ENCODE measurements at regions not wholly inside any gene's neighbourhood (a gene's known extent, or its start where the extent isn't known, plus 50 kb on each side); places are given as distances from the start of the nearest gene placed in this dataset.

DNA sequence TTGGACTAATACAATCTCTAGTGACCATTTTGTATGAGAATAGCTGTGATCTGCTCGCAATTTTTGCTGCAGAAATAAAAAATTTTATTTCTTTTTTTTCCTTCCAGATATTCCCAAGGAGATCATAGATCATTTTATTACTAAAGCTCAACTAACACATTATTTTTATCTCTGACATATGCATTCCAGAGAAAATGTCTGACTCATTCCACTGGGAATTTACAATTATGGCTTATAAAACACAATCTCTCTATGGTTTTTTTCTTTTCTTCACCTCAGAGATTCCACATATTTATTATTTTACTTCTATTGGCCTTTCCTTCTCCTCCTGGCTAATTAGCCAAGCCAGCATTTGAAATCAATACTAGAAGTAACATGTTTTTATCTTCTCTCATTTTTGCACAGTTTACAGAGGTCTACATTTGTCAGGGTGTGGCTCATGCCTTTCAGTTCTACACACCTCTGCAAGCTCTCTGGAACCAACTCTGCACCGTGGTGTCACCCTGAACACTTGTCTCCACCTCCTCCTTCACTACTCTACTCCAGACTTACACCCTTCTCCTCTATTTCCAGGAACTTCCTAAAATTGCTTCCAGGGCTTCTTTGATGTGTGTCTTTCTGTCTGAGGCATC lies 59.8 kb upstream of the GPM6A start:
- no peak for DNase-seq

DNA sequence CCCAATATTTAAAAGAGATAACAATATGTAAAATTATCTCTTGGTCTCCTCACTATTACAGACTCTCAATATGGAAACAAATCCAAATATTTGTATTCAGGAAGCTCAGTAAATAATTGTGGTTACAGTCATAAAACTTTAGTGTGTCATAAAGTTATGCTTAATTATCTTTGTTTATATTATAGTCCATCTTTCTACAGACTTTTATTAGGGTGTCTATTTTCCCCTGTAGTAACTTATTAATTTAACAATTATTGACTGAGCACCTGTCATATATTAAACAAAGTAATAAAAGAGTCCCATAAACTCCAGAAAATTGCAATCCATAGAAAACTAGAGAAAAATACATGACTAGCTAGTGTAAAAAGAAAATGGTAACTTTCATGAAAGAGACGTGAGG lies 61.6 kb upstream of the GPM6A start:
- no peak for DNase-seq

DNA sequence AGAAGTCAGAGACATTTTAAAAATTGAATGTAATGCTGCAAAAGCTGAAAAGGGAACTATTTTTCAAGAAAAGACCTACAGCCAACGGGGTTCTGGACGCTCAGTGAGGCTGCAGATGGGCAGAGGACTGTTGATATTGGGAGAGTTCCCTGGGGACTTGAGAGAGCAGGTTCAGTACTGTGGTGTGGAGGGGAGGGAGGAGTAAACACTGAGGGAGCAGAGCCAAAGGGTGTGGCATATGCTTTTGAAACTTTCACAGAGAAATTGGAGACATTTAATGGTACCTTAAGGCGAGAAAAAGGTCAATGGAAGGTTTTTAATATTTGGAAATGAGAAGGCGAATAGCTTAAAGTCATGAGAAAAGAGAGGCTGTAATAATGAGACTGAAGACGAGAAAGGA lies 62.2 kb upstream of the GPM6A start:
- no peak for DNase-seq

DNA sequence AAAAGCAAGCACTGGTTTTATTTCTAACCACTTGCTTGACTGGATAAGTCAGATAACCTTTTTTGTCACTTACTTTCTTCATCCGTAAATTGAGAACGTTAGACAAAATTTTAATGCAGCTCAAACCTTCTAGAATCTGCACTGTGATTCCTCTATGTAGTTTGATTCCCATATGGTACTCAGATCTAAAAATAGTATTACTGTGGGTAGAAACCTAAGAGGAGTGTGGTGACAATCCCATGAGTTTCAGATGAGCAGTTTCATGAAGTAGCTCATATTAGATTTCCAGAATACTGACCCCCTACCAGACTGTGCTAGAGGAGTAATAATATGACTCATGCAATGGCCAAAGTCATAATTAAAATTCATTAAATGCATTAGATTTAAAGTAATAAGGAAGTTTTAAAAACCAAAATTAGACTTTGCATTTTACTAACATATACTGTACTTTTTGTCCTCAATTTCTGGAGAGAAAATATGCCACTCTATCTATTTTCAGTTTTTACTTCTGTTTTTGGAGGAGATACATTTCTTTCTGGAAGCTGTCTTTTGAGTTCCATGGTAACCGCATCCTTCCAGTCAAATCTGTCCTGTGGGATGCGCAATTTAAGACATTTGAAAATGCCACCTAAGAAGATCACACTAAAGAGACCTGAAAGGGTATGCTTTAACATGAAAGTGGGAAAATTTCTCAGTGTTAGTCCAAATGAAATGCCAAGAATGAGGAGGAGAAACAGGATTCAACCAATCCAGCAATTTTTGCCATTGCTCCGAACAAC lies 64.1 kb upstream of the GPM6A start:
- DNase-seq: no peak

DNA sequence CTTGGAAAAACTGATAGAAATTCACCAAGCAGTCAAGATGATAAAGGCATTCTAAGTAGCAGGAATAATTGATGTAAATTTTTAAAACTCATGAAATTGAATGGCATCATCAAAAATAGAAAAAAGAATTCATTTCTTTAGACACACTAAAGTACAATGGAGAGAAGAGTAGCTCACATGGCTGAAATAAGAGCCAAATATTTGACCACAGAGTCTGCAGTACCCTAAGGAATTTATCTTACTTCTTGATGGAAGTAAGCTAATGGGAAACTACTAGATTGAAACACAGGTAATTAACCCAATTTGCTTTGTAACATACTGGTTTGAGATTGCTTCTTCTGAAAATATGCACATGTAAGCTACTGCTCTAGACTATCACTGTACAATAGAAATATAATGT lies 70.8 kb upstream of the GPM6A start:
- DNase-seq: no peak

DNA sequence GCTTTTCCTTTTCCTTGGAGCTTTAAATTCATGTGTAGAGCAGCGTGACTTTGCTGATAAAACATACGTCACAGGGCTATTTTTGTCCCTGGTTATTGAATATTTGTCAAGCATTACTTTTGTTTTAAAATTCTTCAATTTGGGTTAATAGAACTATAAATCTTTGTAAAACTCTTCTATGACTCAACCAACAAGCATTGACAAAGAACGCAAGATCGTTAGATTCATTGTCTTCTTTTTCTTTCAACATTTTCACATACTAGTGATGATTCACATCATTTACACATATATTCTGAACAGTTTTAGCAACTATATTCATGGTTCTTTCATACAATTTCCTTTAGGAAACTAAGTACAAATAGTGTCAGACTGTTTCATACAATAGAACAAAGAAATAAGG lies 72.0 kb upstream of the GPM6A start:
- no peak for DNase-seq

DNA sequence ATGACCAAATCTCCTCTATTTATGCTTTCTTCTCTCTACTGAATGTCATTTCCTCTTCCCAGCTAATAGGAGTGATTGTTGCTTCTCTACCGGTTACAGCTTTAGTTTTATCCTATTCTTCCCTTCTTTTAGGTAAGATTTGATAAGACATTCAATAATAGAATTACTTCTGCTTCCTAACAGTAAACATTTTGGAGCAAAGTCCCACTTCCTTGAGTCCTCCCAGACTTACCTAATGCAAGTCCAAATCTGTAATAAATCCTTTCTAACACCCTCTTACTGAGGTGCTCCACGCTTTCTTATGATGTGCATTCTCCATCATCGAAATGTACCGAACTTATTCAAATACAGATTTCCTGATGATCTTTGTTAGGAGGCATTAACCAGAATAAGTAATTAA lies 79.2 kb upstream of the GPM6A start:
- DNase-seq: no peak

DNA sequence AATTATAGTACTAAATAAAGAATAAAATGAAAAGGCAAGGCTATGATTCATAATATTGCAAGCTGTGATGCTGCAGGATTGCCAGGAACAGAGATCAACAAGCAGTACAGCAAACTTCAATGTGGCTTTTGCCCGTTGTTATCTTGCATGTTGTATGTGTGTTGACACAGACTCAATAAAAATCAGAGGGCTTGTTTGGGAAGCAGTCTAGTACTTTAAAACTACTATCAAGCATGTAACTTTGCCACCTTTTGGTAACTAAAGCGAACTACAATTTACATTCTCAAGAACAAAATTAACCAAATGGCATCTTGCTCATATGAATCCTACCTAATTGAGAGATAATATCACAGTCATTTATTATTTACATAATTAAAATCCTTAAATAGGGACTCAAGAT lies 79.8 kb upstream of the GPM6A start:
- no peak for DNase-seq

DNA sequence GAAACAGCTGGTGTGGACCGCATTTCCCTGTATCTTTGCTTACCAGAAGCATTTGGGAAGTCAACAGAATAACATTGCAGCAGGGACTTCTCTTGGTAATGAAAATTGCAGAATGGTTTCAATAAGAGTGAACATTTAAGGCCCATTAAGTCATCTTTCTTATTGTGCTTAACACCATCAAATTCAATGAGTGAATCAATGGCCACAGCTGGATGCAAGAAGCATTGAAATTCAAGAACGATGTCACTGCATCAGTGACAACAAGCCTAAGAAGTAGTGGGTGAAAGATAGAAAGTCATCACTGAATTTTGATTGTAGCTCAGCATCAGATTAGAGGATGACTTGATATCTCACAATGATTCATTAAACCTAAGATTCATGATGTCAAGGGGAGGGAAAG lies 93.9 kb upstream of the GPM6A start:
- no peak for DNase-seq

DNA sequence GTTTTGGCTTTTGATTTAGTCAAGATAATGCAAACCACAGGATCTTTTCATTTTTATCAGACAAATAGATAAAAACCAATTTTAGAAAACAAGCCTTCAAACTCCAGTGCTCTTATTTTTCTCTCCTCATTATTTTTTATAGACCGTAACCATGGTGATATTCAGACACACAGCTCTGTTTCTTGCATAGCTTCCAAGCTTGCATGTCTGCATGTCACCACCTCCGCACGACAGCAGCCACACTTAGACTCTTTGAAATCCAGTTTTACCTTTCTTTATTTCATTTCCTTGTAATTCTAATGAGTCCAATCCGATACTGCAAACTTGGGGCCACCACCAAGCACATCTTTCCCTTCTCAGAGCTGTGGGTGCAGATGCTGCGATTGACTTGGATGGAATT lies 94.3 kb upstream of the GPM6A start:
- DNase-seq: no peak

DNA sequence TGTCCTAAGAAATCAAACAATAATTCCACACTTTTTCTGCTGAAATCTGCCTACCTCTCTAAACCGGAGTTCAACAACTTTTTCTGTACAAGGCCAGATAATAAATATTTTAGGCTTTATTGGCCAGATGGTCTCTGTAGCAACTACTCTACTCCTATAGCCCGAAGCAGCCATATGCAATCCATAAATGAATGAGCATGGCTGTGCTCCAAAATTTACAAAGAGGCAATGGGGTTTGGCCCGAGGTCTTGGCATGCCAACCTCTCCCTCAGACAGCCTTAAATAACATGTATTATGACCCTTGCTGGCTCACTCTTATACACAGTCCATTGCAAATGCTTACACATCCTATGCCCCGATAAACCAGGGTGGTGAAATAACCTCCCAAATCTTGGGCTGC lies 98.6 kb upstream of the GPM6A start:
- no peak for DNase-seq

DNA sequence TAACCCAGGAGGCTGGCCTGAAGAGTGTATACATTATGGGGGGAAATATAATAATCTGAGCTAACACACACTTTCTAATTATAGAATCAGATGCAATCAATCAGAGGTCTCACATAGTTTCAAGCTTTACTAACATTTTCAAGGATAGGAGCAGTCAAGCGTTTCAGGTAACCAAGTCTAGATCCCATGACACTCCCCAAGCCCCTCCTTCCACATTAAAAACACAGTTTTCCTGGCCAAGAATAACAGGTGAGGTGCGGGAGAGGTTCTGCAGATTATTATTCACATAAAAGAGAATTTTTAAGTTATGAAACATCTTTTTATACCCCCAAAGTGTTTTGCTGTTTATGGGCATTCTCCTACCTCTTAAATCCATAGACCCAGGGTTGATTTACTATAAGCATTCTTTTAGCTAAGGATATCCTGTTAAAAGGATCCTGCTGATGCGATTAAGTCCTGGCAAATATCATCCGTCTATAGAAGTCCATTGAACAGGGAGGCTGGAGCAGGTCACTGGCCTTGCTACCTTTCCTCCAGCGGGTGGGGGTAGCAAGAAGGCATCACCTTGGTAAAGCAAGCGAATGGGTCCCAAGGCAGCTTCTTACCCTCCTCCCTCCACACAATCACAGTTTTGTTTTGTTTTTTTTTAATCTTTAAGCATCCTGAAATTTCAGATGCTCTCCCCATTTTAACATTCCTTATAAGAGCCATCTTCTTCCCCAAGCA lies 104.7 kb upstream of the GPM6A start:
- no peak for DNase-seq

DNA sequence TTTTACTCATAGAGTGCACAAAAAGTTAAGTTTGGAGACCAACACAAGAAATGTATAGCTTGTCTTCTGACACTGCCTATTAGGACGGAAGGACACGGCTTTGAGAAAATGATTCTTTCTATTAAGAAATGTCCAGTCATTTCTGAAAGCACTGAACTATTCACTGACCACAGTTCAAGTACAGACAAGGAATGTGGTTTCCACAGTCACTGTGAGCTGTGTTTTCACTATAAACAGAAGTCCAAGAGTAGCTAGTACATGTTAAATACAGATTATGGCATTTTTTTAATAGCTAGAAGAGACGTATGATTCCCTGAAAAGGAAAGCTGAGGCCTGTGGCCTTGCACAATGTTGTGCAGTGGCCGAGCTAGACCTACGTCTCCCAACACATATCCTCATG lies 115.1 kb upstream of the GPM6A start:
- no peak for DNase-seq

DNA sequence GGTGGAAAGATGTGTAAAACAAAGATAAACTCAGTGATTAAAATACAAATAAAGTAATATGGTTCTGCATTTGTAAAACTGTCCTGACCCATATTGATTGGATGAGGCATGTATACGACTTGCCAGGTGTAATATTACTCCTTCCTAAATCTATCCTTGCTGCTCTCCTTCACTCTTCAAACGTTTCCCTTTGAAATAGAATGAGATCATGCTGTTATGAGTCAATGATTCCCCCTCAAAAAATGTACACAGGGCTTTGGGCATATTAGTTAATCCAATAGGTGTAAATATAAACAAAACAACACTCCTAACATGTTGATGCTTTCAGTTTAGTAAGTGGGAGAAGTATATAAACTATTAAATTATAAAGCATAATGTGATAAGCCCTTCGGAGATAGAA lies 117.4 kb upstream of the GPM6A start:
- DNase-seq: no peak

DNA sequence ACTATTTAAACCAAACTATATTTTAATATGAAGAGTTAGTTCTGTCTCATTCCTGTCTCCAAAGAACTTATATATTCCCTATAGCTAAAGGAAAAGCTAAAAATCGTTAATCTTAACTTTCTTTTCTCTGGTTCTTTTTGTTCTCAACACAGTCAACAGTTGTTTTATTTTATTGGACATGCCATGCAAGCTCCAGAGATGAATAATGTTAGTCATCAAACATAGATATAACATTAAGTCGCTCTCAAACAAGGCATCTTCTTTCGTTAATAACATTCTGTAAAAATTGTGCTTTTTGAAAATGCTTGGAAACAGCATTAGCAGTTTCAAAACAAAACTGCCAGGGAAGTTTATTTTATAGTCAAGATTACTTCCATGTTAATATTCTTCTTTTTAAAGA lies 117.9 kb upstream of the GPM6A start:
- no peak for DNase-seq

DNA sequence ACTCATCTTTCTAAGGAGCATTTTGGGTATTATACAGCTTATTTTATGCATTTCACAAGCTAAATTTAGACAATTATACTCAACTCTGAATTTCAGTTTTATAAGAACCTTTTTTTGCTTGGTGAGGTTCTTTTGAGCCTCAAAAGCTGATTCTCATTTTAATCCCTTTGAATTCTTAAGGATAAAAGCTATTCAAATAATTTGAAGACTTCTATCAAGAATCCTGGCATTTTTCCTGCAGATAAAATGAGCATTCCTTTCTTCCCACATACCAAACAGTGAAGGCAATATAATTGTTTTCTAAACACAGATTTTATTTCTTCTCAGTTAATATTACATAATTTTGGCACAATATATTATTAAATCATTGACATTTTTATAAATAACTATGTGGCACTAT lies 118.4 kb upstream of the GPM6A start:
- no peak for DNase-seq

DNA sequence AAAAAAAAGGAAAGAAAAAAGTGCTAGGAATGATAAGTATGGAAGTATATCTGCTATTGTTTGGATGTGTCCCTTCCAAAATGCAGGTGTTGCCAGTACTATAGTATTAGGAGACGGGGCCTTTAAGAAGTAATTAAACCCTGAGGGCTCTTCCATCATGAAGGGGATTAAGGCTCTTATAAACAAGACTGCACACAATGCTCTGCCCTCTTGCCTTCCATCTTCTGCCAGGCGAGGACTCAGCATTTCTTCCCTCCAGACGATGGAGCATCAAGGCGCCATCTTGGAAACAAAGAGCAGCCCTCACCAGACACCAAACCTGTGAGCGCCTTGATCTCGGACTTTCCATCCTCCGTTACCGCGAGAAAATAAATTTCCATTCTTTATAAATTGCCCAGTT lies 120.1 kb upstream of the GPM6A start:
- no peak for DNase-seq

DNA sequence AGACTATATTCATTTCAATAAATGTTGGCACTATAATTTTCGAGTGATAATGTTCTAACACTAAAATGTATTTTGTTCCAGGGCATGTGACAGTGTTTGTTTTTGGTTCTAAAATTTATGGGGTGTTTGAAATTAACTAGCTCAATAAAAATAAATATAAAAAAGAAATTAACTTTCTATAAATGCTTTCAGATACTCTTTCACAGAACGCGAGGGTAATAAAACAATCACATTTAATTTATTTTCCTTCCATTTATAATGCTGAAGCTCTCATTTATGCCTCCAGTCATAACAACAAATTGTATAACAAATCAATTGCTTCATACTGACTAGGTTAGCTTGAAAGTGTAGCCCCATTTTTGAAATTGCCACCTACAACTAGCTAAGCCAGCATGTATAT lies 122.4 kb upstream of the GPM6A start:
- DNase-seq: no peak

DNA sequence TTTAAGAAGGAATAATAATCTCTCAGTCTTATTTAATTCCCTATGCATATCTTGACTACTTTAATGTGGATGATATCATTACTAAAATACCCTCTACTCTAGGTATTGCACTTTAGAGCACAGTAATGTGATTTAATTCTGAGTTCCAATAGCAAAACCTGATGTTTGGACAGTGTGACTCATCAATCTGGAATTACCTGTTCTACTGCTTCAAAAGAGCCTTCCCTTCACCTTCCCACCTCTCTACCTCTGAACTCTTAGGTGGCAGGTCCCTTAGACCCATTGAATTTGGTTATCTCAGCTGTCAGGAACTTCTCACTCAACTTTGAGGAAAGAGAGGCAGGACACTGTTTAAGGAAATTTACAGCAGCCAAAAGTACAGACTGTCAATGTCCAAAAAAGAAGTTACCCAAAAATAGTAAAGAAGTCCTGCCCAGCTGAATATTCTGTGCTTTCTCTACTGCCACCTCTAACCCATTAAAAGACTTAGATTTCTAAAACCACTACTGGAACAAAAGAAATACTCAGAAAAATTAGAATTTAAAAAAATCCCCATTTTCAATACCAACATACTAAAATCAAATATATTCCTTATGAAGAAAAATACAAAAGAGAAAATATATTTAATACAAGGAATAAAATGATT lies 123.1 kb upstream of the GPM6A start:
- no peak for DNase-seq

DNA sequence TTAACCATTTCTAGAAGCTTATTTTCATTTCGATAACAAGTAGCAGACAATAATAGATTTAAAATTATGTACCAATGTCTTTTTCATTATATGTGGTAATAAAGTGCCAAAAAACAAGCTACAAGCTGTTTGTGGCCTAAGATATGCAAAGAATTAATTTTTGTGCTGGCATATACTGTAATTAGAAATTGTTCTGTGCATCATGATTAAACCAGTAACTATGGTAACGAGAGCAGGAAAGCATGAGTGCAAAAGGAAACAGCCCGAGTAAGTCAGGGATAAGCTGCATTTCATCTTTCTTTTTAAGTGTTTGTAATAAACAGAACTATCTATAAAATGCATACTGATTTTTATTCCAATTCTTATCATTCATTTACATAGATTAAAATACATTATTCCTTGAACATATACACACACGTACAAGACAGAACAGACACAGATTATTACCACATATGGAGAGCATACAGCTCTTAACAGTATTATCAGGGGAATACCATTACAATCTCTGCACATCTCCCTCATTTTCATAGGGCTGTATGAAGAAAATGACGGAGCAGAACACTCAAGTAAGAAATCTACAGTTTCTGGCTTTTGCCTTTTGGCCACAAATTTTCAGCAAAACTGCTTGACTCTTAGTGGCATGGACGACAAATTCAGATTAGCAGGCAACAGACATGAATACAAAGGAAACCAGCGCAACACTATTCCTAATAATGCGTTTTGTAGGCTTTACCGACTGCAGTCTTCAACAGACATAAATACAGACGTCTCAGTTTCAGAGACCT lies 121.3 kb upstream of the WDR17 start:
- no peak for DNase-seq

DNA sequence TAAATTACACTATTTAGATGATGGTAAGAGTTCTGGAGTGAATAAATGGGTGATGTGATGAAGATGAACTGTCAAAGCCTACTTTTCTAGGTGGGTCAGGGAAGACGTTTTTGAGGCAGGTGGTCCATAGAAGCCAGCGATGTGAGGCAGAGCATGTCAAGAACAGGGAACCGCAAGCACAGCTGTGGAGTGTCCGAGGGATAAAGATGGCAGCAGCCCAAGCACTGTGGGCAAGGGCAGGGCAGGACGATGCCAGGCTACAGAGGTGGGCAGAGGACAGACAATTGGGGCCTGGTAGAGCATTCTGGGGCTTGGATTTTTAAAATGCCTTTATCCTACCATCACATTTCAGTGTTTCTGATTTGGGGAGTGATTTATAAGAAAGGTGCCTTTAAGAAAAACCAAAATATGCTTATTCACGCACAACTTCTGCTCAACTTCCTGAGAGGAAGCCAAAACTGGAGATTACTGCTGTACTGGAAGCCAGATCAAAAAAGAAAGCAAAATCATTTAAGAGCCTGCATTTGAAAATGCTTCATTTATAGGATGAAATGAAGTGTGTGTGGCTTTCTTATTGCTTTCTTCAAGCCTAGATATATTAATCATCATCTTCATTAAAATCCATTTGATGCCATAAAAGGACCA lies 119.0 kb upstream of the WDR17 start:
- no peak for DNase-seq

DNA sequence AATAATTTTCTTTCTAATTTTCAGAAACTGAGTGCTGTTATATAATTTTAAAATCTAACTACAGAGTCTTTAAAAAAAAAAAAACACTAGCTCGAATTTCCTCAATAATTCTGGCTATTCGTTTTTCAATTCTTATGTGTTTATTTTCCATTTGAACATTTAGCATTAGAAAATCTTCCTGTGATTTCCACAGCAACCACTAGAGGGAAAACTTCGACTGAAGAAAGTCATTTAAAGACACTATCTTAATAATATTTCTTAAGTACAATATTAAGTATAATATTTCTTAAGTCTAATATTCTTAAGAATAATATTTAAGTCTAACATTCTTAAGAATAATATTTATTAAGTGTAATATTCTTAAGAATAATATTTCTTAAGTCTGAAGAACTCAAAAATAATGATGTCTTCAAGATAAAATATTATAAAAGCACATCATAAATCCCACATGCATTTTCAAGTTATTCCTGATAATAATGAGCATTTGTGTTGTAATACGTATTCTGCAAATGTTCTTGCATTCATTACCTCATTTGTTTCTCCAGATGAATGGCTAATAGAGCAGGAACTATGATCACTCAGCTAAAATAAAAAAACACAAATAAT lies 118.4 kb upstream of the WDR17 start:
- DNase-seq: peak; percentile 20

Measured in CD4-positive, alpha-beta T cell treated with Interleukin-4 for 4 hours (primary cell).